Heart right ventricle (tissue), 16 donors: ENCODE measurements at regions not wholly inside any gene's neighbourhood (a gene's known extent, or its start where the extent isn't known, plus 50 kb on each side); places are given as distances from the start of the nearest gene placed in this dataset.

ENCODE experiments used
- ATAC-seq, 8 donors: fragments of 200-7000 bp; cut with Tn5 transposase; one replicate each; pipeline ENCODE4 v1.9.1; 2020; ENCODE audit warnings: mild to moderate bottlenecking in 8 of 8, moderate library complexity in 8 of 8, moderate number of reproducible peaks in 1 of 8
- DNase-seq, 2 donors: peaks; one replicate each; pipeline ENCODE4 v3.0.0-alpha.2; 2020
- H3K27ac ChIP-seq, 10 donors: fragments of 200-600 bp; sonication (generic) in 2 of 10; one replicate each; pipeline versions ENCODE4 v1.5.0 to v1.8.0; 2020 to 2022; ENCODE audit warnings: mild to moderate bottlenecking in 3 of 10
- H3K27me3 ChIP-seq, 7 donors: fragments of 200-600 bp; one replicate each; pipeline ENCODE4 v1.8.0; 2021 to 2022; ENCODE audit warnings: mild to moderate bottlenecking in 2 of 7
- H3K36me3 ChIP-seq, 9 donors: fragments of 200-600 bp; sonication (generic) in 1 of 9; one replicate each; pipeline versions ENCODE4 v1.5.0 to v1.8.0; 2020 to 2022; ENCODE audit warnings: mild to moderate bottlenecking in 2 of 9
- H3K4me1 ChIP-seq, 9 donors: fragments of 200-600 bp; sonication (generic) in 1 of 9; one replicate each; pipeline versions ENCODE4 v1.5.0 to v1.8.0; 2020 to 2022; ENCODE audit warnings: mild to moderate bottlenecking in 4 of 9
- H3K4me3 ChIP-seq, 10 donors: fragments of 200-600 bp; sonication (generic) in 2 of 10; one replicate each; pipeline versions ENCODE4 v1.5.0 to v1.8.0; 2020 to 2022; ENCODE audit warnings: mild to moderate bottlenecking in 7 of 10, moderate library complexity in 2 of 10
- H3K9me3 ChIP-seq, 11 donors: fragments of 200-600 bp in 10 of 11; sonication (generic) in 2 of 11; one replicate each; pipeline versions ENCODE4 v1.5.0 to v1.8.0; 2013 to 2022; ENCODE audit warnings: mild to moderate bottlenecking in 2 of 11, control low read depth in 1 of 11, moderate library complexity in 1 of 11
- CTCF ChIP-seq, 9 donors: fragments of 200-600 bp; sonication (generic) in 2 of 9; IDR thresholded peaks; one replicate each; pipeline versions ENCODE4 v1.5.0 to v1.8.0; 2021 to 2022; ENCODE audit warnings: antibody characterized with exemption in 9 of 9, mild to moderate bottlenecking in 5 of 9, moderate library complexity in 1 of 9
- WGBS, 2 donors: extraction: QIAGEN DNeasy Blood & Tissue Kit; methylation state at CpG; one replicate each; pipeline ENCODE4 v1.1.7; 2013; ENCODE audit warnings: inconsistent platforms in 1 of 2; 5-methylcytosine and 5-hydroxymethylcytosine counted together
- intact Hi-C, 10 donors: fragments of 100-400 bp; cut with DNase I; formaldehyde crosslinking; loops; one replicate each; pipeline versions ENCODE4 v1.11.1 to v1.14.2; 2022
- donor health status: Arrhythmogenic right ventricular cardiomyopathy.
- donor health status: ischemic (EF 13 %, LVEDD 7.1; RV severe dilation, severe dysfunction).
- donor health status: healthy with polysubstance abuse.
- donor health status: DM: no; HTN: yes; CAD: no.
- donor health status: DM: no; HTN: no; CAD: no.
- donor health status: ischemic (EF 25% LVEDD 6.9; RV normal size, moderate dysfunction).
- donor health status: ischemic (EF 25% LVEDD 5.7; RV mildly dilated, moderate dysfunction).
- donor health status: healthy.
- donor health status: DM: yes; HTN: yes; CAD: no.
- donor health status: Ischemic cardiomyopathy.
- donor health status: ischemic (EF 35%, LVEDD 5.7; RV mildly dilated, moderate dysfunction).
- donor health status: nonischemic (EF 11% LVEDD 7.7; RV severe dilation, severe dysfunction).
- donor health status: DM: yes; HTN: yes; CAD: no.
- donor health status: PGD.
- donor health status: ischemic (EF 29% LVEDD 5.4; RV normal size, mild dysfunction).
- donor health status: nonischemic (EF 23%, LVEDD 6.1; RV moderate dilation, normal function).

- WGBS, 2 donors, result 58 to 61% methylated on average over 6 of the region's 6 CpGs
- Histone ChIP-seq H3K4me3 (no peak overlapping the region), H3K27me3 (peaks cover 0 to 5% (median 0%) of the 10 kb centered on the region in 7 donors), H3K4me1 (no peaks in the 10 kb centered on the region), H3K27ac (no peak overlapping the region), H3K36me3 (no peaks in the 10 kb centered on the region), H3K9me3 (no peaks in the 10 kb centered on the region)
- TF ChIP-seq CTCF (IDR thresholded peaks at IDR 0.05), result no peak
- intact Hi-C loops, result loop anchor here in 2 of 10 donors (10.0 kb wide), 2 partner anchors 518 to 862 kb away; no protein-coding TSS in a partner anchor
- no peak for DNase-seq
- no peak for ATAC-seq
Observed at GRCh38 chr16:76656994-76657393, 379.8 kb downstream of the CNTNAP4 start.

- intact Hi-C loops, result no loop called here
- no peak for ATAC-seq
Observed at GRCh38 chr16:76661691-76662235, 384.6 kb downstream of the CNTNAP4 start.

DNA sequence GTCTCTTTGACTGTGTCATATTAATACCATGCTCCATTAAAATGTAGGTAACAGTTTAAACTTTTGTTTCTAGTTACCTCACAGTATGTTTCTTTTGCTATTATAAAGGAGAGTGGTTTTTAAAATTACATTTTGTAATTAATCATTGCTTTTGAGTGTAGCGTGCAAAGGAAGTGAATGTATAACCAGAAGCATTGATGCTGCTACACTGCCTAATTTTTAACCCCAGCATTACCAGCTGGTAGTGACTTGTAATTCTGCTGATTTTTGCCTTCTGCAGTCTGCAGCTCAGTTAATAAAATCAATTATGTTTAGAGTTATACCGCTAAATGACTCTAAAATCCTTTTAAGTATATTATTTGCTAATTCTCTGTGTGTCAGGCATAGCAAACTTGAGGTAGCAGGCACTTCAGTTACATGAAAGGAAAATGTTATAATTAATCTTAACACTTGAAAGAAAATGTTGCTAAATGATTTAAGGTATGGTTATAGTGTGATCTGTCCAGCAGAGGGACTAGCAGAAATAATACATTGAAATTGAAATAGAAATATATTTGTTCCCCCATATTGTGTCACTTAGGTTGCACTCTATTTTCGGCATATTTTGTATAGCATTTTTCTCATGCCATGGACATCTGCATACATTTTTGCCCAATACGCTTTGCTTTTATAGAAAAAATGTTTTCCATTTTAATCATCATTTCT, 388.5 kb downstream of the CNTNAP4 start:
- Histone ChIP-seq H3K4me1 (no peaks in the 10 kb centered on the region), H3K27ac (no peak overlapping the region), H3K36me3 (no peaks in the 10 kb centered on the region), H3K9me3 (no peaks in the 10 kb centered on the region), H3K4me3 (no peak overlapping the region), H3K27me3 (no peaks in the 10 kb centered on the region)
- peak in 1 of 9 donors; percentile 12 for TF ChIP-seq CTCF (IDR thresholded peaks at IDR 0.05)
- intact Hi-C loops, result no loop called here
- WGBS, 2 donors, result 74 to 78% methylated on average over 4 of the region's 4 CpGs
- no peak for DNase-seq
- ATAC-seq, result no peak

More at GRCh38 chr16:76661691-76662235, 384.6 kb downstream of the CNTNAP4 start:
- no peaks in the 10 kb centered on the region for H3K27me3 ChIP-seq
- no peak overlapping the region for H3K27ac ChIP-seq
- no peaks in the 10 kb centered on the region for H3K4me1 ChIP-seq
- no peak overlapping the region for H3K4me3 ChIP-seq
- 56 to 60% methylated on average over 3 of the region's 3 CpGs for WGBS, 2 donors
- H3K9me3 ChIP-seq, result no peaks in the 10 kb centered on the region
- no peak for TF ChIP-seq CTCF (IDR thresholded peaks at IDR 0.05)
- no peaks in the 10 kb centered on the region for H3K36me3 ChIP-seq
- no peak for DNase-seq

DNA sequence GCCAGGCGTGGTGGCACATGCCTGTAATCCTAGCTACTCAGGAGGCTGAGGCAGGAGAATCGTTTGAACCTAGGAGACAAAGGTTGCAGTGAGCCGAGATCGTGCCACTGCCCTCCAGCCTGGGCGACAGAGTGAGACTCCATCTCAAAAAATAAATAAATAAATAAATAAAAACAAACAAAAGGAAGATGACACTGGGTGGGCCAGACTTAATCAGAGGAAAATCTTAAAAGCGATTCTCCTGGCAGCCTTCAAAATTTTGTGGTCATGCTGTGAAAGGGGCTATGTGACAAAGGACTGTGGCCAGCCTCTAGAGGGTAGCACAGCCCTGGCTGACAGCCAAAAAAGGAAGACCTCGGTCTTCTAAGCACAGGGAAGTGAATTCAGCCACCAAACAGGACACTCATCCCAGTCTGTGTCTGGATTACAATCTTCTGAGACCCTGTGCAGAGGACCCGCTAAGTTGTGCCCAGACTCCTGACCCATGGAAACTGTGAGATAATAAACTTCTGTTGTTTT, 391.1 kb downstream of the CNTNAP4 start:
- no peak for DNase-seq
- no peaks in the 10 kb centered on the region for H3K36me3 ChIP-seq
- no peaks in the 10 kb centered on the region for H3K9me3 ChIP-seq
- WGBS, 2 donors, result 76 to 80% methylated on average over 8 of the region's 8 CpGs
- ATAC-seq, result no peak
- no peaks in the 10 kb centered on the region for H3K27me3 ChIP-seq
- intact Hi-C loops, result no loop called here
- no peak for TF ChIP-seq CTCF (IDR thresholded peaks at IDR 0.05)
- H3K27ac ChIP-seq, result no peak overlapping the region
- no peaks in the 10 kb centered on the region for H3K4me1 ChIP-seq
- H3K4me3 ChIP-seq, result no peak overlapping the region
